ENCODE measurements at regions not wholly inside any gene's neighbourhood (a gene's known extent, or its start where the extent isn't known, plus 50 kb on each side); places are given as distances from the start of the nearest gene placed in this dataset.

DNA sequence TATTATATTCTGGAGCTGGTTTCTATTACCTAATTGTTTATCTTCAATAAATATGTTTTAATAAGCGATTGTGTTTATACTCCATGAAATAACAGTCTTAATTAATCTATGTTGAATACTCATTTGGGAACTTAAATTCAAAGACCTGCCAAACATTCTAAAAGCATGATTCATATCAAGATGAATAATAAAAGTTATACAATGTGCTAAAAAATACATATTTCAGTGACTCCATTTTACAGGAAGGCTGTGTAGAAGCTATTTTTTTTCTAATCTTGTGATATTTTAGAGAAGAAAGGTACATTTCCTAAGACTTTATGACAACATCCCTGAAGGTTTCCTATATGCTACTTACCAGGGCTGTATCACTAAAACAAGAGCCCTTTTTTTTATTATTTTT, 417.9 kb downstream of the NFIB start:
- TF ChIP-seq, protein P1, sequence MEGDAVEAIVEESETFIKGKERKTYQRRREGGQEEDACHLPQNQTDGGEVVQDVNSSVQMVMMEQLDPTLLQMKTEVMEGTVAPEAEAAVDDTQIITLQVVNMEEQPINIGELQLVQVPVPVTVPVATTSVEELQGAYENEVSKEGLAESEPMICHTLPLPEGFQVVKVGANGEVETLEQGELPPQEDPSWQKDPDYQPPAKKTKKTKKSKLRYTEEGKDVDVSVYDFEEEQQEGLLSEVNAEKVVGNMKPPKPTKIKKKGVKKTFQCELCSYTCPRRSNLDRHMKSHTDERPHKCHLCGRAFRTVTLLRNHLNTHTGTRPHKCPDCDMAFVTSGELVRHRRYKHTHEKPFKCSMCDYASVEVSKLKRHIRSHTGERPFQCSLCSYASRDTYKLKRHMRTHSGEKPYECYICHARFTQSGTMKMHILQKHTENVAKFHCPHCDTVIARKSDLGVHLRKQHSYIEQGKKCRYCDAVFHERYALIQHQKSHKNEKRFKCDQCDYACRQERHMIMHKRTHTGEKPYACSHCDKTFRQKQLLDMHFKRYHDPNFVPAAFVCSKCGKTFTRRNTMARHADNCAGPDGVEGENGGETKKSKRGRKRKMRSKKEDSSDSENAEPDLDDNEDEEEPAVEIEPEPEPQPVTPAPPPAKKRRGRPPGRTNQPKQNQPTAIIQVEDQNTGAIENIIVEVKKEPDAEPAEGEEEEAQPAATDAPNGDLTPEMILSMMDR (conservative IDR thresholded peaks at IDR 0.05; ENCODE audit: low read depth, low read length), result no peak
- TF ChIP-seq EZH2 (IDR thresholded peaks at IDR 0.05; ENCODE audit: borderline replicate concordance, low read depth, low read length, poor library complexity, severe bottlenecking), result no peak

All from A673 (cell line).